Memory B cell (primary cell): ENCODE measurements at regions not wholly inside any gene's neighbourhood (a gene's known extent, or its start where the extent isn't known, plus 50 kb on each side); places are given as distances from the start of the nearest gene placed in this dataset.

ENCODE experiments used
- ATAC-seq: fragments of 150-1000 bp; cut with Tn5 transposase; 2 replicates; pipeline ENCODE4 v1.10.0; 2021; ENCODE audit warnings: low read depth, mild to moderate bottlenecking, moderate library complexity
- DNase-seq, 2 donors: peaks; one replicate each; pipeline ENCODE4 v3.0.0; 2022; ENCODE audit warnings: low spot score in 2 of 2
- H3K27ac Mint-ChIP-seq: one replicate; pipeline ENCODE4 v1.8.0; 2022; ENCODE audit warnings: mild to moderate bottlenecking, moderate library complexity, mixed read lengths
- H3K27me3 Mint-ChIP-seq: one replicate; pipeline ENCODE4 v1.8.0; 2022; ENCODE audit warnings: mixed read lengths
- H3K36me3 Mint-ChIP-seq: one replicate; pipeline ENCODE4 v1.8.0; 2022; ENCODE audit warnings: mild to moderate bottlenecking, mixed read lengths
- H3K4me1 Mint-ChIP-seq: one replicate; pipeline ENCODE4 v1.8.0; 2022; ENCODE audit warnings: mixed read lengths
- H3K4me3 Mint-ChIP-seq: one replicate; pipeline ENCODE4 v1.8.0; 2022; ENCODE audit warnings: mild to moderate bottlenecking, moderate library complexity, mixed read lengths
- H3K9me3 Mint-ChIP-seq: one replicate; pipeline ENCODE4 v1.8.0; 2022; ENCODE audit warnings: mixed read lengths

- peaks cover 6% of the 10 kb centered on the region for H3K27me3 Mint-ChIP-seq
- H3K27ac Mint-ChIP-seq: no peak overlapping the region
- H3K36me3 Mint-ChIP-seq: no peaks in the 10 kb centered on the region
- H3K9me3 Mint-ChIP-seq: no peaks in the 10 kb centered on the region
- no peaks in the 10 kb centered on the region for H3K4me1 Mint-ChIP-seq
- H3K4me3 Mint-ChIP-seq: no peak overlapping the region
- DNase-seq: peak; percentile 40 to 52
- peak; percentile 41 for ATAC-seq
Observed at GRCh38 chr2:126527836-126528490, 128.0 kb upstream of the GYPC start.

DNA sequence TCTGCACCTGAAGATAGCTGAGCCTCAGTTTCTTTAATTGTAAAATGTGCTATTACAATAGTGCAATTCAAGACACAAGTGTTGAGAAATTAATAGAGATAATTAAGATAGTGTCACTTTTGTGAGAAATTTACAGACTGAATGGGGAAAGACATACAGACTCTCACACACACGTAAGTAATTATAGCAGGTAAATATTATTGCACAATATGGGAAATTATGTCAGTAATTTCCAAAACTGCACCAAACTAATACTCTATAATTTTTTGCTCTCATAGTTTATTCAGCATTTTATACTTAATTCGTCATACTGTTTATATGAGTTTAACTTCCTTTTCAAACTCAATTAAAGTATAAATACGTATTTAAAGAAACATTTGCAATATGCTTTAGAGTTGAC, 124.9 kb upstream of the GYPC start:
- no peak overlapping the region for H3K27ac Mint-ChIP-seq
- DNase-seq: no peak
- ATAC-seq: no peak
- H3K9me3 Mint-ChIP-seq: no peaks in the 10 kb centered on the region
- H3K4me1 Mint-ChIP-seq: no peaks in the 10 kb centered on the region
- H3K27me3 Mint-ChIP-seq: peaks cover 13% of the 10 kb centered on the region
- no peaks in the 10 kb centered on the region for H3K36me3 Mint-ChIP-seq
- no peak overlapping the region for H3K4me3 Mint-ChIP-seq

DNA sequence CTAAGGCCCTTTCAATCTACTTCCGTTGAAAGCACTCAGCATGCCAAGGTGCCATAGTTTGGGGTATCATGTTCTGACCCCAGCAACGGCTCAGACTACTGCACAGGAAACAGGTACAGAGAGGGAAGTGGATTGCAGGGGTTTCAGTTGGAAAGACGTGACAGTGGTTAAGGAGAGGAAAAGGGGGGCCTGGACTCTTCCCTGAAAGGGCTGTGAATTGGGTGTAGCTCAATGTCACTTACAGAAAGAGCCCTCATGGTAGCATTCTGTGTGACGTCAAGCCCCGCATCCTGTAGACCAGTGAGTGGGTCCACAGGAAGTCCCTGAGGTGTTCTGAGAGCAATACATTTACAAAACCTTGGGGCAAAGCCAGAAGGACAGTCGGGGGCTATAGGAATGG, 121.5 kb upstream of the GYPC start:
- Mint-ChIP-seq H3K4me3 (no peak overlapping the region), H3K4me1 (no peaks in the 10 kb centered on the region), H3K9me3 (no peaks in the 10 kb centered on the region), H3K27ac (no peak overlapping the region), H3K36me3 (no peaks in the 10 kb centered on the region), H3K27me3 (peaks cover 17% of the 10 kb centered on the region)
- DNase-seq (no peak), ATAC-seq (peak; percentile 26)

DNA sequence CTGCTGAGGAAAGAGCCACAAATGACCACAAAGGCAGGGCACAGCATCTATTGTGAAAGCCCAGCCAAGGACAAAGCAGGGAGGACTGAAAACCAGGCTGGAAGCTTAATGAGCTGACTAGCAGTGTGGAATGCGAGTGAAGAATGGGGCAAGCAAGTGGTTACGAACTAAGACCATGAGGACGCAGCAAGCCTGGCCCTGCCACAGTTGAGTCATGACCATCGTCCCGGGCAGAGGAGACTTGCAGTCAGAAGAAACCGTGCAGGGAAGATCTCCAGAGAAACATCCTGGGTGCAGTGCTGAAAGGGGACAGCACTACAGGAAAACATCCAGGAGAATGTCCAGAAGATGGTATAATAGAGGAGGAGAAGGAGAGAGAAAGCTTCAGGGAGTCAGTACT, 120.5 kb upstream of the GYPC start:
- Mint-ChIP-seq H3K9me3 (no peaks in the 10 kb centered on the region), H3K27me3 (peaks cover 17% of the 10 kb centered on the region), H3K4me3 (no peak overlapping the region), H3K36me3 (no peaks in the 10 kb centered on the region), H3K4me1 (no peaks in the 10 kb centered on the region), H3K27ac (no peak overlapping the region)
- DNase-seq (no peak), ATAC-seq (no peak)

DNA sequence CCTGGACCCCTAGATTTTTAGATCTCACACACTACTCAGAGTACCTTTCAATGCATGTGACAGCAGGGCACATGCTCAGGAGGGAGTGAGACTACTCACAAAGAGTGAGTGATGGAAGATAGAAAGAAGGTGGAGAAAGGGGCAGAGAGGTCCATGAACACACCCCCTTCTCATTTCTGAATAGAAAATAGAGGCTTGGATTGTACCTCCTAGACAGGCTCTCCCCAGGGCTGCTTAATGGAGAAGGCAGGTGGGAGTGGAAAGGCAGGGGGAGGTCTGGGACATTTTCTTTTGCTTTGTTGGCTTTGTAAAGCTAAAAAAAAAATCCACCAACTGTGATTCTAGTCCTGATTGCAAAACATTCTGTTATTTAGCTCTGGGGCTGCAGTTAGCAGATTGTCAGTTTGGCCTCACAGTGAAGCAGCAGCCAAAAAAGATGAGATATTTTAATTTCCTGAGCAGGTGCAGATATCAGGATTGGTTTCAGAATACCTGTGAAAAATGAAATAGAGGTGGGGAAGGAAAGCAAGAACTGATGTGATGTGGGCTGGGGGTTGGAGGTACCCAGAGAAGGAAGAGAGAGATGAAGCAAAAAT, 119.3 kb upstream of the GYPC start:
- no peak for DNase-seq

GRCh38 chr2:126539101-126539500, 116.9 kb upstream of the GYPC start:
- H3K9me3 Mint-ChIP-seq: peaks cover 6% of the 10 kb centered on the region
- H3K4me1 Mint-ChIP-seq: no peaks in the 10 kb centered on the region
- H3K27ac Mint-ChIP-seq: no peak overlapping the region
- no peaks in the 10 kb centered on the region for H3K36me3 Mint-ChIP-seq
- ATAC-seq: no peak
- no peak for DNase-seq
- no peak overlapping the region for H3K4me3 Mint-ChIP-seq
- H3K27me3 Mint-ChIP-seq: peaks cover 11% of the 10 kb centered on the region

More for the DNA sequence above, 119.3 kb upstream of the GYPC start:
- peaks cover 3% of the 10 kb centered on the region for H3K9me3 Mint-ChIP-seq
- ATAC-seq: no peak
- peaks cover 14% of the 10 kb centered on the region for H3K27me3 Mint-ChIP-seq
- no peak overlapping the region for H3K27ac Mint-ChIP-seq
- H3K4me3 Mint-ChIP-seq: no peak overlapping the region
- H3K4me1 Mint-ChIP-seq: no peaks in the 10 kb centered on the region
- H3K36me3 Mint-ChIP-seq: no peaks in the 10 kb centered on the region

GRCh38 chr2:126542247-126542646, 113.7 kb upstream of the GYPC start:
- Mint-ChIP-seq H3K36me3 (no peaks in the 10 kb centered on the region), H3K27ac (no peak overlapping the region), H3K4me3 (no peak overlapping the region), H3K4me1 (no peaks in the 10 kb centered on the region), H3K9me3 (peaks cover 6% of the 10 kb centered on the region), H3K27me3 (no peaks in the 10 kb centered on the region)
- no peak for DNase-seq
- no peak for ATAC-seq

DNA sequence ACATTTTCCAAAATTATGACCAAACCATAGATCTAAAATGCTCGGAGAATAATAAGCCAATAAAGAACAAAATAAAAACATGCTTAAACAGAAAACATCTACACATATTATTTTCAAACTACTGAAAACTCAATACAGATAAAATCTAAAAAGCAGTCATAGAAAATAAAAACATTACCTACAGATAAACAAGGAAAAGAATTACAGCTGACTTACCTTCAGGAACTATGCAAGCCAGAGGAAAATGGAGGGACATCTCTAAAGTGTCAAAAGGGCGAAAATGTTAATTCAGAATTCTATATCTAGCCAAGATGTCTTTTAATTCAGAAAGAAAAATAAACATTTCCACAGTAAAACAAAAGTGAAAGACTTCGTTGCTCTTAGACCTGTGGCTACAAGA, 112.9 kb upstream of the GYPC start:
- Mint-ChIP-seq H3K4me1 (no peaks in the 10 kb centered on the region), H3K27me3 (no peaks in the 10 kb centered on the region), H3K4me3 (no peak overlapping the region), H3K9me3 (peaks cover 6% of the 10 kb centered on the region), H3K36me3 (no peaks in the 10 kb centered on the region), H3K27ac (no peak overlapping the region)
- DNase-seq: no peak
- ATAC-seq: no peak

DNA sequence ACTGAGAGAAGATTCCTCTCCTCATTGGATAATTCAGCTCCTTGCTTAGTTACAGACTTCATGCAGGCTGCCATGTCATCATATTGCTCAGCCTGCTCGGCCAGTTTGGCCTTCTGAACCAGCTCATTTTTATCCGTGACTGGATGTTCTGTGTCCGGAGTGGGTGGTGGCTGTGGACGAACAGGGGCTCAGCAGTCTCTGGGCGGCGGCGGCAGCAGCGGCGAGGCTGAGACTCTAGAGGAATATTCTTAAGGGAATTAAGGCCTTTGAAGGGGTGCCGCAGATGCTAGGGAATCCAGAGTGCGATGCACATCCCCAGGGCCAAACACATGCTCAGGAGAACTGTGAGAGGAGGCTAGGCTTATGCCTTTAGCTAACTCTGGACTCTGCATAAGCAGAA, 97.9 kb upstream of the GYPC start:
- DNase-seq (no peak), ATAC-seq (no peak)
- H3K4me3 Mint-ChIP-seq: no peak overlapping the region
- H3K36me3 Mint-ChIP-seq: no peaks in the 10 kb centered on the region
- peaks cover 3% of the 10 kb centered on the region for H3K27me3 Mint-ChIP-seq
- H3K9me3 Mint-ChIP-seq: peaks cover 5% of the 10 kb centered on the region
- H3K27ac Mint-ChIP-seq: no peak overlapping the region
- no peaks in the 10 kb centered on the region for H3K4me1 Mint-ChIP-seq

DNA sequence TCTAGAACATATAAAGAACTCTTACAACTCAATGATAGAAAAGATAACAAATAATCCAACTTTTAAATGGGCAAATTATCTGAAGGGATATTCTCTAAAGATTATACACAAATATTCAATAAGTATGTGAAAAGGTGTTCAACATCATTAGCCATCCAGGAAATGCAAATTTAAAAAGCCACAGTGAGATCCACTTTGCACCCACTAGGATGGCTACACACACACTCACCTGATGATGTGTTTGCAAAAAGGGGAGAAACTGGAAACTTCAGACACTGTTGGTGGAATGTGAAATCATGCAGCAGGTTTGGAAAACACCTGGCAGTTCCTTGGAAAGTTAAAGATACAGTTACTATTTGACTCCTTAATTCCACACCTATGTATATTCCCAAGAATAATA, 87.2 kb upstream of the GYPC start:
- no peak for DNase-seq
- Mint-ChIP-seq H3K4me1 (peaks cover 8% of the 10 kb centered on the region), H3K27ac (no peak overlapping the region), H3K9me3 (peaks cover 4% of the 10 kb centered on the region), H3K36me3 (no peaks in the 10 kb centered on the region), H3K27me3 (no peaks in the 10 kb centered on the region), H3K4me3 (no peak overlapping the region)
- no peak for ATAC-seq

DNA sequence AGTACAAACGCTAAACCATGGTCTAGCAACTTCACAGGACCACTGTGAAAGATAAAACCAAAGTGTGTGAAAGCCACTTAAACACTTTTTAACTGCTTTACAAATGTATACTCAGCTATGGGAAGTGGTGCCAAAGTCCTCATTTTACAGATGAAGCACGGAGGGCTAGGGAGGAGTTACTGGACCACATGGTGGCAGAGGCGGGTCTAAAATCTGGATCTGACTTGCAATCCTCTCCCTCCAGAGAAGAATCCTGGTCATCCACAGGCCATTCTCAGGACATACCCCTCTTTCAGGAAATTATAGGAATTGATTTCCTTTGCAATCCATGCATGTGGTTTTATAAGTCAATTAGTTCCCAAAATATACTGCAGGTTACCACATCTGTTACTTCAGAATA, 84.6 kb upstream of the GYPC start:
- ATAC-seq: no peak
- peaks cover 4% of the 10 kb centered on the region for H3K27me3 Mint-ChIP-seq
- DNase-seq: no peak
- H3K9me3 Mint-ChIP-seq: peaks cover 2% of the 10 kb centered on the region
- no peak overlapping the region for H3K27ac Mint-ChIP-seq
- no peaks in the 10 kb centered on the region for H3K36me3 Mint-ChIP-seq
- peaks cover 8% of the 10 kb centered on the region for H3K4me1 Mint-ChIP-seq
- H3K4me3 Mint-ChIP-seq: no peak overlapping the region

DNA sequence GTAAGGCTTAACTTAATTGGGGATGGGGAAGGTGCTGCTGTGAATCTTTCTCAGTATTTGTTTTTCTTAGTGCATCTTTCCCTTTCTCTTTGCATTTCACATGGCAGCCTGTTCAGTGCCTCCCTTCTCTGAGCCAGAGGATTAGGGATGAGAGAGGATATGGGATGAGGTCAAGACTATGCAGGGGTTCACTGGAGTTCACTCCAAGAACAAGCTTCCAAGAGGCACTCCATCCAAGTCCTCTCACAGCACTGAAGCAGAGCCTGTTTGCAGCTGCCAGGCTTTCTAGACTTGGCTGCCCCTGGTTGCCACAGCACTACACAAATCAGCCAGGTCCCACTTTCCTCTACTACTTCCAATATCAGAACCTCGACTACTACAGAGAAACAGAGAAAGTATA, 80.3 kb upstream of the GYPC start:
- no peaks in the 10 kb centered on the region for H3K9me3 Mint-ChIP-seq
- ATAC-seq (no peak), DNase-seq (no peak)
- no peak overlapping the region for H3K27ac Mint-ChIP-seq
- H3K4me3 Mint-ChIP-seq: no peak overlapping the region
- peaks cover 12% of the 10 kb centered on the region for H3K27me3 Mint-ChIP-seq
- no peaks in the 10 kb centered on the region for H3K4me1 Mint-ChIP-seq
- no peaks in the 10 kb centered on the region for H3K36me3 Mint-ChIP-seq

DNA sequence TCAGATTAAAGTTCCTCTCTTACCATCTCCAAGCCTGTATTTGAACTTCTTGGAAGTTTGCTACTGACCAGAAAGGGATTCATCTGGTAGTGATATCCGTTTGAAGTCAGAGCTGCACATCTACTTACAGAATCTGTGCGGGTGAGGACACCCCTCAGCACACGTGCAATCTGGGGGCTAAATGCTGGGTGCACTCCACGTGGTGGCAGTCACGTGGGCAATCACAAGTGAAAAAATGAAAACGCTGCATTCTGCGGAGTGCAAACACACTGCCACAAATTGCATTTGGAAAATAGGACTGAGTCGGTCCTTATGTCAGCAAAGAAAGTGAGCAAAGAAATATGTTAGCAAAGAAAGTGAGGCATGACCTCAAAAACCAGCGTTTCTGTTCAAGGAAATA, 76.1 kb upstream of the GYPC start:
- Mint-ChIP-seq H3K27ac (no peak overlapping the region), H3K27me3 (peaks cover 18% of the 10 kb centered on the region), H3K4me3 (no peak overlapping the region), H3K36me3 (no peaks in the 10 kb centered on the region), H3K9me3 (peaks cover 3% of the 10 kb centered on the region), H3K4me1 (no peaks in the 10 kb centered on the region)
- ATAC-seq: no peak
- DNase-seq: no peak

DNA sequence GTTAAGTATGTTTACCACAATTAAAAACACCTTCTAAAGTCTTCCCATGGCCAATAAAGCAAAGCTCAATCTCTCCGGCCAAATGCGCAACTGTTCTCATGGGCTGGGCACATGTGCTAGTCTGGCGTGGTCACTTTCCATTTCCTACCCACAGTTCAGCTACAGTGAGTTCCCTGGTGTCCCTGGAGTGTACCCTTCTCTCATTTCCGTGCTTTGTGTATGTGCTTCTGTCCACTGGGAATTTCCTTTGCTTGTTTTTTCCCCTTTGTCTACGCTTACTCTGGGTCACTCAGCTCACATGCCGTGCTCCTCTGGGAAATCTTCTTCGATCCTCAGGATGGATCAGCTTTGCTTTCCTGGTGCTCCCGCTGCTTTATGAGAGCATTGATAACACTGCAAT, 69.6 kb upstream of the GYPC start:
- DNase-seq: no peak
- H3K27ac Mint-ChIP-seq: no peak overlapping the region
- H3K4me1 Mint-ChIP-seq: no peaks in the 10 kb centered on the region
- H3K4me3 Mint-ChIP-seq: no peak overlapping the region
- H3K27me3 Mint-ChIP-seq: peaks cover 9% of the 10 kb centered on the region
- no peak for ATAC-seq
- peaks cover 2% of the 10 kb centered on the region for H3K9me3 Mint-ChIP-seq
- H3K36me3 Mint-ChIP-seq: no peaks in the 10 kb centered on the region

DNA sequence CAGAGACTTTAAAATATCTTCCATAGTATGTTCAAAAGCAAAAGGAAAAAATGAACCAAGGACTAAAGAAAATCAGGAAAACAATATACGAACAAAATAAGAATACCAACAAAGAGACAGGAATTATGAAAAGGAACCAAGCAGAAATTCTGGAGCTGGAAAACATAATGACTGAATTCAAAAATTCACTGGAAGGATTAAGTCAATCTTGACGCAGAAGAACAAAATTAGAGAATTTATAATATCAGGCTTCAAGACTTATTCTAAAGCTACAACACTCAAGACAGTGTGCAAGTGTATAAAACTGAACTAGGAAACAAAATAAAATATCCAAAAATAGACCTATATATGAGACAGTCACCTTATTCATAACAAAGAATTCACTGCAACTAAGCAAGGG, 56.9 kb upstream of the GYPC start:
- H3K27me3 Mint-ChIP-seq: peaks cover 5% of the 10 kb centered on the region
- DNase-seq (no peak), ATAC-seq (no peak)
- H3K27ac Mint-ChIP-seq: no peak overlapping the region
- peaks cover 12% of the 10 kb centered on the region for H3K9me3 Mint-ChIP-seq
- no peak overlapping the region for H3K4me3 Mint-ChIP-seq
- H3K36me3 Mint-ChIP-seq: peaks cover 2% of the 10 kb centered on the region
- H3K4me1 Mint-ChIP-seq: no peaks in the 10 kb centered on the region
